CD1c-positive myeloid dendritic cell (primary cell): ENCODE measurements at regions not wholly inside any gene's neighbourhood (a gene's known extent, or its start where the extent isn't known, plus 50 kb on each side); places are given as distances from the start of the nearest gene placed in this dataset.

Experiments
- DNase-seq: peaks from one replicate; pipeline ENCODE4 v3.0.0-alpha.2; 2016; ENCODE audit errors: extremely low spot score

- DNase-seq: no peak
These were observed 1508.2 kb downstream of the BRD1 start for GRCh38 chr22:48319321-48320047.

GRCh38 chr22:48318575-48319320, 1508.9 kb downstream of the BRD1 start:
- no peak for DNase-seq

GRCh38 chr22:48318173-48318572, 1509.5 kb downstream of the BRD1 start:
- no peak for DNase-seq

GRCh38 chr22:48316257-48317250, 1511.1 kb downstream of the BRD1 start:
- no peak for DNase-seq

GRCh38 chr22:48315439-48316256, 1512.0 kb downstream of the BRD1 start:
- no peak for DNase-seq

- DNase-seq: no peak
These were observed 1513.6 kb downstream of the BRD1 start for GRCh38 chr22:48314073-48314472.

GRCh38 chr22:48313175-48313830, 1514.4 kb downstream of the BRD1 start:
- DNase-seq: no peak

- DNase-seq: no peak
These were observed 1516.9 kb downstream of the BRD1 start for GRCh38 chr22:48310740-48311139.

GRCh38 chr22:48310289-48310688, 1517.4 kb downstream of the BRD1 start:
- DNase-seq: no peak

GRCh38 chr22:48309836-48310235, 1517.8 kb downstream of the BRD1 start:
- DNase-seq: no peak

- no peak for DNase-seq
These were observed 1518.5 kb downstream of the BRD1 start for GRCh38 chr22:48309115-48309705.

GRCh38 chr22:48307931-48308330, 1519.7 kb downstream of the BRD1 start:
- DNase-seq: no peak

GRCh38 chr22:48306785-48307510, 1520.7 kb downstream of the BRD1 start:
- DNase-seq: no peak

GRCh38 chr22:48306284-48306683, 1521.4 kb downstream of the BRD1 start:
- DNase-seq: no peak

GRCh38 chr22:48305726-48306235, 1521.9 kb downstream of the BRD1 start:
- no peak for DNase-seq

- DNase-seq: no peak
These were observed 1524.3 kb downstream of the BRD1 start for GRCh38 chr22:48303369-48303725.

- no peak for DNase-seq
These were observed 1524.9 kb downstream of the BRD1 start for GRCh38 chr22:48302657-48303368.

- no peak for DNase-seq
These were observed 1525.8 kb downstream of the BRD1 start for GRCh38 chr22:48301908-48302307.

- DNase-seq: no peak
These were observed 1526.3 kb downstream of the BRD1 start for GRCh38 chr22:48301421-48301820.
